SJCRH30 (cell line): ENCODE measurements at regions not wholly inside any gene's neighbourhood (a gene's known extent, or its start where the extent isn't known, plus 50 kb on each side); places are given as distances from the start of the nearest gene placed in this dataset.
A peak's percentile ranks its signal among the peaks of the same experiment; 100 is the strongest.
"Not testable (repeated sequence)": the region's sequence is repeated elsewhere in the genome, so short reads cannot be mapped to it uniquely, and the experiment has no call there.

ENCODE experiments used
- DNase-seq, 2 experiments: peaks; one replicate each; pipeline ENCODE4 v3.0.0-alpha.2; 2015 to 2020
- H3K27ac ChIP-seq: fragments of 250-450 bp; sonication (Bioruptor Pico); 2 replicates; pipeline ENCODE4 v1.5.1; 2020; ENCODE audit warnings: mild to moderate bottlenecking, moderate library complexity
- H3K27me3 ChIP-seq: fragments of 250-450 bp; sonication (Bioruptor Pico); 2 replicates; pipeline ENCODE4 v1.5.1; 2020; ENCODE audit warnings: mild to moderate bottlenecking, moderate library complexity
- H3K36me3 ChIP-seq: fragments of 250-450 bp; sonication (Bioruptor Pico); 2 replicates; pipeline ENCODE4 v1.5.1; 2020; ENCODE audit warnings: mild to moderate bottlenecking, moderate library complexity
- H3K4me1 ChIP-seq: fragments of 250-450 bp; sonication (Bioruptor Pico); 2 replicates; pipeline ENCODE4 v1.5.1; 2020; ENCODE audit warnings: mild to moderate bottlenecking, moderate library complexity
- H3K4me3 ChIP-seq: fragments of 250-450 bp; sonication (Bioruptor Pico); 2 replicates; pipeline ENCODE4 v1.5.1; 2020; ENCODE audit warnings: mild to moderate bottlenecking, moderate library complexity
- H3K9me3 ChIP-seq: fragments of 250-450 bp; sonication (Bioruptor Pico); replicated peaks from 2 replicates; pipeline ENCODE4 v1.5.1; 2020; ENCODE audit warnings: mild to moderate bottlenecking, moderate library complexity

DNA sequence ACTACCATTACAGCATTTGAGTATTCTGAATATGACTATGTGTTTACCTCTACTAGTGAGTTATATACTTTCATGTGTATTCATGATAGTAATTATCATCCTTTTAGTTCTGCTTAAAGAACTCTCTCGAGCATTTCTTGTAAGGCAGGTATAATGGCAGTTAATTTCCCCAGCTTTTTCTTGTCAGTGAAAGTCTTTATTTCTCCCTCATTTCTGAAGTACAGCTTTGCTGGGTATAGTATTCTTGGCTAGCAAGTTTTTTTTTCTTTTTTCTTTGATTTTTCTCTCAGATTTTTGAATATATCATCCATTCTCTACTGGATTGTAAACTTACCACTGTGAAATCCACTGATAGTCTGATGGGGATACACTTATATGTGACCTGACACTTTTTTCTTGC is 165.9 kb upstream of the ARHGAP5 start:
- Histone ChIP-seq H3K36me3 (no peaks in the 10 kb centered on the region), H3K9me3 (peaks cover 8% of the 10 kb centered on the region; the same call in 1 of the 2 replicates), H3K27ac (no peak overlapping the region), H3K4me3 (no peak overlapping the region), H3K27me3 (no peaks in the 10 kb centered on the region), H3K4me1 (no peaks in the 10 kb centered on the region)
- DNase-seq: no peak

DNA sequence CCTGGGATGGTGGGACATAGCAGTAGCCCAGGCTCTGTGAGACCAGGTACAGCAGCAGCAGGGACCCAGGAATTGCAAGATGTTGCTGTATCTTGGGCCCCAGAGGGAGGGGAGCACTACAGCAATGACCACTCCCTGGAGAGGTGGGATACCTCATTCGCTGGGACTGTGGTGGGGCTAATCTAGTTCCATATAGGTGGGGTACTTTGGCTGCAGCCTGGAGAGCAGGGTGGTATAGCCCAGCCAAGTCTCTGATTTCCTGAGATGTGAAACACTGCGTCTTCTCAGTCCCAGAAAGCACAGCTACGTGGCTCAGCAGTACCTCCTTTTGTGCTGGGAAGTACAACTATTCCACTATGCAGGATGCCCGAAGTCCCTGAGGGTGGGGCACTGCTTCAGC is 163.7 kb upstream of the ARHGAP5 start:
- Histone ChIP-seq H3K4me3 (no peak overlapping the region), H3K4me1 (no peaks in the 10 kb centered on the region), H3K36me3 (no peaks in the 10 kb centered on the region), H3K27ac (no peak overlapping the region), H3K9me3 (peaks cover 8% of the 10 kb centered on the region; the same call in 1 of the 2 replicates), H3K27me3 (no peaks in the 10 kb centered on the region)
- no peak for DNase-seq

DNA sequence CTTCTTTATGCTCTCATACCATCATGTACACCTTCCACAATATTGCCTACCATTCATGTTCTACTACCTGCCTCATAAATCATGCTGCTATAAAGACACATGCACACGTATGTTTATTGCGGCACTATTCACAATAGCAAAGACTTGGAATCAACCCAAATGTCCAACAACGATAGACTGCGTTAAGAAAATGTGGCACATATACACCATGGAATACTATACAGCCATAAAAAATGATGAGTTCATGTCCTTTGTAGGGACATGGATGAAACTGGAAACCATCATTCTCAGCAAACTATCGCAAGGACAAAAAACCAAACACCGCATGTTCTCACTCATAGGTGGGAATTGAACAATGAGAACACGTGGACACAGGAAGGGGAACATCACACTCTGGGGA is 158.8 kb upstream of the ARHGAP5 start:
- not testable (repeated sequence) for DNase-seq, H3K36me3 ChIP-seq, H3K9me3 ChIP-seq, H3K27me3 ChIP-seq, H3K4me3 ChIP-seq, H3K27ac ChIP-seq
- peaks cover 16% of the 10 kb centered on the region for H3K4me1 ChIP-seq

DNA sequence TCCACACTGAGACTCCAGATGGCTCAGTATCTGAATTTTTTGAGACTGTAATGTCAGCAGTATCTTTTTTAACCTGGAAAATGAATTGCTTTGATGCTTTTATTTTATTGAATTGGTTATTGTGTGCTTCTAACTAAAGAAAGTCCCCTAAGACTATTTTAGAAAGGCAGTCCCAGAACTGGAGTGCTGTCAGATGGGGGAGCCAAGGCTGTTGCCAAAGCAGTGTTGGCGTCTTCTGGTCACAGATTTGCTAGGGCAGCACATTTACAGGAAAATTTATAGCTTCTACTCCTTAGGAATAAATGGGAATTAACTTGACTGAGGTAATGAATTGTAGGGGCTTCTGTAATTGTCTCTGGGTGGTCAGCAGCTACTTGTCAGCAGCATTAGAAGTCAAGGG is 157.1 kb upstream of the ARHGAP5 start:
- H3K9me3 ChIP-seq: no peaks in the 10 kb centered on the region
- H3K27me3 ChIP-seq: no peaks in the 10 kb centered on the region
- no peak overlapping the region for H3K27ac ChIP-seq
- H3K4me3 ChIP-seq: no peak overlapping the region
- no peaks in the 10 kb centered on the region for H3K36me3 ChIP-seq
- peaks cover 16% of the 10 kb centered on the region for H3K4me1 ChIP-seq
- DNase-seq: no peak

DNA sequence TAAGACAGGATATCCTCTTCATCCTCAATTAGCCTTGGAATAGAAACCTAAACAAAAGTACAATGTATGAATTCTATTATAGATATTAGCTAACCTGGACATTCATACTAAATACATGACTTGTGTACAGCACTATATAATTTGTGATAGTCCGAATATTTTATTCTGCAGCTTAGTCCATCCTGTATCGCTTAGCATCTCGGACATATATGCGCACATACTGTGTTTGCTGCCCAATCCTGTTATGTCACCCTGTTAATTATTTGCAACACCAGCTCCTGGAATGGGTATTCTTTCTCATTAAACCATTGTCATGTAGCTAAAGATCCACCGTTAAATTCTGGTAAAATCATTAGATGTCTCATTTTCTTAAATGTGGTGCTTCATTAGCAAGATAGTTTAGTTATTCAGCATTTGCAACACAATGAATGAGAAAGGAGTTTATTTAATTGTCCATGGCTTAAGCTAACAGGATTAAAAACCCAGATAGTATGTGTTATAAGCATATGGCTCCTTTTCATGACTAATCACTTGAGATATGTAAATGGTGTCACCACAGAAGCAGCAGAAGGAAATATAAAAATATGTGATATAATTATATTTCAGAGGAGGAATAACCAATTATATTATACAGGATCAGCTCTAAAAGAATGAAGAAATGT is 156.0 kb upstream of the ARHGAP5 start:
- Histone ChIP-seq H3K9me3 (no peaks in the 10 kb centered on the region), H3K27ac (0 out of 2 replicates have a peak overlapping the region, but pooled peaks have one; percentile 3), H3K4me1 (peaks cover 16% of the 10 kb centered on the region), H3K4me3 (no peak overlapping the region), H3K36me3 (no peaks in the 10 kb centered on the region), H3K27me3 (no peaks in the 10 kb centered on the region)
- DNase-seq: no peak

DNA sequence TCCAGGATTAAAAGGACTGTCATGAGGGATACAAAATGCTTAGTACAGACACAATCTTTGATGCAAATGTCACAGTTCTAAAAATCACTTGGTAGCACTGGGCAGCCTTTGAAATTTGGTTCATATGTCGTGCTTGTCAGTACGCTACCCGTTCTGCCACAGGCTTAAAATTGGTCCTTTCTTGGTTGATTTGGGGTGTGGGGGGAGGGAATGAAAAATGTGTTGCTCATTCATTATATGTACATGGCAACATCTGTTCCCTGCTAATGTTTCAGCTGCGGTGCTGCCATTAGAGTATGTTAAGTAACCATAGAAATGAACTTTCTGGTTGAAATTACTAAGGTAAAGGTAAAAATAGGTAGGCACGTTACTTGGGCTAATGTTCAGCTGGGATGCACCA is 155.4 kb upstream of the ARHGAP5 start:
- peak; percentile 38 to 53 for DNase-seq
- peaks cover 16% of the 10 kb centered on the region for H3K4me1 ChIP-seq

DNA sequence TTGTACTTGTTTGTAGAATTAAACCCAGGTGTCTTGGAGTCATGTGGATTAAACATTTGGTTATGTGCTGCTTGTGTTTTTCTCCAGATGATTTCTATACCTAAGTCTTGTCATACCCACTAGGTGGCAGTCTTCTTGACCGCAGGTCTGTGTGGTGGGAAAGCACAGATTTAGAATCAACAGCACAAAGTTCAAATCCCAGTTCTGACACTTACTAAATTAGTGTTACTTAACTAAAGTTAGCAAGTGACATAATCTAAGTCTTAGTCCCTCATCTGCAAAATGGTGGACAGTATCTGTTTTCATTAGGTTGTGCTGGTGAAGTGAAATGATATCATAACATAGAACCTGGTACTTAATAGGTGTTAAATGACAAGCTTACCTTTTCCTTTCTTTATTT is 151.0 kb upstream of the ARHGAP5 start:
- Histone ChIP-seq H3K27me3 (no peaks in the 10 kb centered on the region), H3K4me1 (peaks cover 29% of the 10 kb centered on the region), H3K4me3 (no peak overlapping the region), H3K9me3 (no peaks in the 10 kb centered on the region), H3K36me3 (no peaks in the 10 kb centered on the region), H3K27ac (no peak overlapping the region)
- peak in 1 of 2 experiments; percentile 63 for DNase-seq

More for the DNA sequence above, 155.4 kb upstream of the ARHGAP5 start:
- Histone ChIP-seq H3K27me3 (no peaks in the 10 kb centered on the region), H3K4me3 (no peak overlapping the region), H3K27ac (0 out of 2 replicates have a peak overlapping the region, but pooled peaks have one; percentile 3), H3K36me3 (no peaks in the 10 kb centered on the region), H3K9me3 (no peaks in the 10 kb centered on the region)

DNA sequence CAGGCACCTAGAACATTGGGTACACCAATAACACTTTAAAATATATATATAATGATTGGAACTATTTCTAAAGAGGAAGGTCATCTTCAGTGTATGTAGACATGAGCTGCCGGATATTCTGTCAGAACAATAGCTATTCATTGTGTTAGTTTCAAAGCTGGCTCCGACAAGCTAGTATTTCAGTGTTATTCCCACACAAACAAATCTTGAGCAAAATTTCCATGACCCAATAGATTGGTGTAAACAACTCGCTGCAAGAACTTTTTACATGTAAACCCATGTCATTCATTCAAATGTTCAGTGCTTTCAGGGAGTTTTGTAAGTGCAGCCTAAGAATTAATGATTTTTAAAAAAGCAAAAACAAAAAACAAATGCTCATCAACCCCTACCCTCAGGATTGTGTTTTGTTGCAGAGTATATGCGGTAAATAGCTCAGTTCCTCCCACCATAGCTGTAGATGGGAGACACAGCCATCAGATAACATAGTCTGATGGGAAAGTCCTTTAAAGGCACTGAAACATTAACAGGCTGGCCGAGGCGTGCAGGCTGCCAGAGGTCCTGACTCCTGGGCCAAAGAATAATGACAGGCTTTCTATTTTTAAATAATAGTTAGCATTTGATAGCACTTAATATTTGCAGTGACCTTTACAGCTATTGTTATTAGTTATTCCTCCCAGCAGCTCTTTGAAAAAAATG is 150.3 kb upstream of the ARHGAP5 start:
- peaks cover 22% of the 10 kb centered on the region for H3K4me1 ChIP-seq
- H3K27me3 ChIP-seq: no peaks in the 10 kb centered on the region
- H3K36me3 ChIP-seq: no peaks in the 10 kb centered on the region
- H3K27ac ChIP-seq: peak overlapping the region; percentile 23; the same call in 1 of the 2 replicates
- no peaks in the 10 kb centered on the region for H3K9me3 ChIP-seq
- DNase-seq: no peak
- H3K4me3 ChIP-seq: no peak overlapping the region; the same call in 1 of the 2 replicates

DNA sequence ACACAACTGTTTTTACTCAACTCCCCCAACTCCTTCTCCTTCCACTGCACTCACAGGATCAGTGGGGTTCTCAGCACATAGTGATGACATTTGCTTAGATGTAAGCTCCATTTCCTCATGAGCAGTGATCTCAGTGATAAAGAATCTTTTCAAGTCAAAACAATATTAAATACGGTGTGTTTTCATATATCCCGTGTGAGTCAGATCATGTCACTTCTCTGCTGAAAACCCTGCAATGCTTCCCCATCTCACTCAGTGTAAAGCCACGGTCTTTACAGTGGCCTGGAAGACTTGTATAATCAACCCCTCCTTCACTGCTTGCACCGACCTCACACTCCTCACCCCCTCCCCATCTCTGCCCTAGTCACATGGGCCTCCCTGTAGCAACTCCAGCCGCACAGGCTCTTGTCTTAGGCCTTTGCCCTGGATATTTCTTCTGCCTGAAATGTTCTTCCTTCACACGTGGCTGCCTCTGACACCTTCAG is 149.7 kb upstream of the ARHGAP5 start:
- H3K36me3 ChIP-seq: no peaks in the 10 kb centered on the region
- peak; percentile 41 to 48 for DNase-seq
- H3K27ac ChIP-seq: peak overlapping the region; percentile 23; the same call in 1 of the 2 replicates
- no peaks in the 10 kb centered on the region for H3K27me3 ChIP-seq
- no peaks in the 10 kb centered on the region for H3K9me3 ChIP-seq
- H3K4me3 ChIP-seq: peak overlapping the region; percentile 2; the same call in 1 of the 2 replicates
- peaks cover 16% of the 10 kb centered on the region for H3K4me1 ChIP-seq

DNA sequence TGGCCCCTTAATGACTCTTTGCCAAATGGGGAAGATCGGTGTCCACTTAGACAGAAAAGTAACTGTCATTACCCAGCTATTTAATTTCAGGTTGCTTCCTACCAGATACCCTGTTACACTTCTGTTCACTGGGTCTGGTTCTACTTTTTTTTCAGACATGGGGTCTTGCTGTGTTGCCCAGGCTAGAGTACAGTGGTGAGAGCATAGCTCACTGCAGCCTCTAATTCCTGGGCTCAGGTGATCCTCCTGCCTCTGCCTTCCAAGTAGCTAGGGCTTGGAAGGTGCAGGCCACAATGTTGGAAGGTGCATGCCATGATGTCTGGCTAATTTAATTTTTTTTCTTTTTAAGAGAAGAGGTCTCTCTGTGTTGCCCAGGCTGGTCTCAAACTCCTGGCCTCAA is 147.0 kb upstream of the ARHGAP5 start:
- Histone ChIP-seq H3K27me3 (no peaks in the 10 kb centered on the region), H3K36me3 (no peaks in the 10 kb centered on the region), H3K4me1 (peaks cover 24% of the 10 kb centered on the region), H3K27ac (no peak overlapping the region), H3K9me3 (no peaks in the 10 kb centered on the region), H3K4me3 (no peak overlapping the region)
- DNase-seq: no peak

DNA sequence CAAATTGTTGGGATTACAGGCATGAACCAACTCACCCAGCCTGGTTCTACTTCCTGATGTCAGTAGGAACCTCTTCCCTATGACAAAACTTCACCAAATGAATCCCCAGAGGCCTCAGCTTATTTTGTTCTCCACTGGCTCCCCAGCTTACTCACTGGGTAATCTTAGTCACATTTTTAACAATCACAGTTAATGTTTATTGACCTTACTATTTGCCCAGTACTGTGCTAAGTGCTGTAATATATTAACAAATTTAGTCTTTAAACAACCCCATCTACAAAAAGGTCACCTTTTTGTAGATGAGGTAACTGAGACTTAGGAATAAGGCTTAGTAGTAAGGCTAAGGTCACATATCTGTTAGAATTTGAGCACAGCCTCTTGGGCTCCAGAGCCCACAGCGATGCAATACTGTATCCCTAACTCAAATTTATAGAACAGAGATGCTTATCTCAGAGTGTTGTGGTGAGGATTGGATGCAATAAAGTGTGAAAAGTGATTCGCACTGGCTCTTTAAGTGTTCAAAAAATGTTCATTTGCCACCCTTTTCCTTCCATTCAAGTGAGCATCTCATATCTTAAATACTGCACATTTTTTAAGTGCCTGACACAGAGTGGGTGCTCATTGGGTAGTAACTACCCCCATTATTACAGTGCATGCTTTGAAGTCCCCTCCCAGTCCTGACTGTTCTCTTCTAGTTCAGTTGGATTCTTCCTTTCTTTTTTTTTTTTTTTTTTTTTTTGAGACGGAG is 146.4 kb upstream of the ARHGAP5 start:
- H3K36me3 ChIP-seq: no peaks in the 10 kb centered on the region
- H3K27ac ChIP-seq: no peak overlapping the region
- H3K9me3 ChIP-seq: no peaks in the 10 kb centered on the region
- no peak overlapping the region for H3K4me3 ChIP-seq
- H3K27me3 ChIP-seq: no peaks in the 10 kb centered on the region
- DNase-seq: no peak
- peaks cover 24% of the 10 kb centered on the region for H3K4me1 ChIP-seq

DNA sequence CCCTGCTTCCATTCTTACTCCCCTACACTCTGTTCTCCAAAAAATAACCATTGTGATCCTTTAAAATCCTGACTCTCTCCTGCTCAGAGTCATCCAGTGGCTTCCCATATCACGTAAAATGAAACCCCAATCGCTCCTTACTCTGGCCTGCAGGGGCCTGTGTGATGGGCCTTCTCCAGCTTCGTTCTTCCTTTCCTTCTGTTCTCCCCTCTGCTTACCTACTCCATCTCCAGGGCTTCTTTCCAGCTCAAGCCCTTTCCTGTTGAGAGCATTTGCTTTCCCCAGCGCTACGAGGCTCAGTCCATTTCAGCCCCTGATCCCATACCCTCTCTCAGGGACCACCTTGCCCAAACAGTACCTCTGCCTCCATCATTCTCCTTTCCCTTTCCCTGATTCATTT is 144.4 kb upstream of the ARHGAP5 start:
- H3K36me3 ChIP-seq: no peaks in the 10 kb centered on the region
- no peaks in the 10 kb centered on the region for H3K9me3 ChIP-seq
- H3K4me1 ChIP-seq: peaks cover 14% of the 10 kb centered on the region
- H3K4me3 ChIP-seq: no peak overlapping the region
- H3K27me3 ChIP-seq: no peaks in the 10 kb centered on the region
- no peak overlapping the region for H3K27ac ChIP-seq
- no peak for DNase-seq

DNA sequence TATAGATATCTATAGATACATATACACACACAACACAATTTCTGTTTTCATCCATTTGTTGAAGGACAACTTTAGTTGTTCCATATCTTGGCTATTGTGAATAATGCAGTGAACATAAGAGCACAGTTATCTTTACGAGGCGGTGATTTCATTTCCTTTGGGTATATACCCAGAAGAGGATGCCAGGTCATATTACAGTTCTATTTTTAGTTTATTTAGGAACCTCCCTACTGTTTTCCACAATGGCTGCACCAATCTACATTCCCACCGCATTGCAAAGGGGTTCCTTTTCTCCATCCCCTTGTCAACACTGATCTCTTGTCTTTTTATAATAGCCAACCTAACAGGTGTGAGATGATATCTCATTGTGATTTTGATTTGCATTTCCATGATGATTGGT is 143.4 kb upstream of the ARHGAP5 start:
- H3K36me3 ChIP-seq: no peaks in the 10 kb centered on the region
- peaks cover 9% of the 10 kb centered on the region for H3K4me1 ChIP-seq
- peak in 1 of 2 experiments; percentile 36 for DNase-seq
- no peak overlapping the region for H3K27ac ChIP-seq
- no peaks in the 10 kb centered on the region for H3K9me3 ChIP-seq
- no peaks in the 10 kb centered on the region for H3K27me3 ChIP-seq
- no peak overlapping the region for H3K4me3 ChIP-seq

DNA sequence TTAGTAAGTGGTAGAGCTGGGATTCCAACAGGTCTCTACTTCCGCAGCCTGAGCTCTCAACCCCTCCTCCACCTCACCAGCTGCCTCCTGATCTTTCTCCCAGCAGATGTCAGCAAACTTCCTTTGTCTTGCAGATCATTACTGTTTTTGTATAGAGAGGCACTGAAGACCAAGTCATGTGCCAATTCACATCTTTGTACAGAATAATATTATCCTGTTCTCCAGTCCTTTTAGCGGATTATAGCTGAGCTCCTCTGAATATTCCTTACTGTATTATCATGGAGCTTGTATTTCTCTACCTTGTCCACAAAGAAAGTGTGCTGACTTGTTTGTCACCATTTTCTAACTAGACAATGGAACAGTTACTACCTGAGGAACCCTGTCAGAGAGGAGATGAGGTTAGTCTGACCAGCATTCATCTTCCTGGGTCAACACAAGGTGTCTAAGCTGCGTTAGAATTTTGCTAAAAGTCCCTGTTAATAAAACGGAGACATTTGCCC is 142.3 kb upstream of the ARHGAP5 start:
- peaks cover 12% of the 10 kb centered on the region for H3K4me1 ChIP-seq
- no peaks in the 10 kb centered on the region for H3K9me3 ChIP-seq
- no peak overlapping the region for H3K27ac ChIP-seq
- no peaks in the 10 kb centered on the region for H3K27me3 ChIP-seq
- no peaks in the 10 kb centered on the region for H3K36me3 ChIP-seq
- H3K4me3 ChIP-seq: no peak overlapping the region
- DNase-seq: peak; percentile 62 to 73

DNA sequence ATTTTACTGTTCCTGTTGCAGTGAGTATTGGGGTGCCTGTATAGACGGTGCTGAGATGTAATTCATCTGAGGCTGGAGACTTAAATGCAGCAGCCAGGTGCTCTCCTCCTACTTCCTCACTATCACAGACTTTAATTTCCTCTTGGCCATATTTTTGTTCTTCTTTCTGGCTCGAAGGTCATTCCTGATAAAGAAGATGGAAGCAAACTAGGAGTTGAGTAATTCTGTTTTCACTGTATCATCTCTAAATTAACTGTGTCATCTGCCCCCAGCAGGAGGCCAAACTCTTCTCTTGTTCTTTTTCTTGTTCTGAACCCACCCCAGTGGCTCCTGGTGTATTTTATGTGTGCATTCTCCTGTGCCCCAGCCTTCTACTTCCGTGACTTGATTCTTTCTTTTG is 141.7 kb upstream of the ARHGAP5 start:
- no peaks in the 10 kb centered on the region for H3K36me3 ChIP-seq
- no peaks in the 10 kb centered on the region for H3K27me3 ChIP-seq
- no peaks in the 10 kb centered on the region for H3K9me3 ChIP-seq
- DNase-seq: no peak
- H3K4me1 ChIP-seq: peaks cover 16% of the 10 kb centered on the region
- H3K4me3 ChIP-seq: no peak overlapping the region
- no peak overlapping the region for H3K27ac ChIP-seq
